K562 (cell line): ENCODE measurements at regions not wholly inside any gene's neighbourhood (a gene's known extent, or its start where the extent isn't known, plus 50 kb on each side); places are given as distances from the start of the nearest gene placed in this dataset.

Source experiments
- ATAC-seq: fragments of 200-7000 bp; cut with Tn5 transposase; 3 replicates; pipeline ENCODE4 v1.9.1; 2020; ENCODE audit warnings: moderate library complexity
- BruUV-seq: library from RNA; stranded (reverse); fragments of 400-500 nt; replicated peaks from 2 replicates; lab custom pipeline; 2021; lab: Mats Ljungman, UMichigan
- CTCF ChIA-PET: fragments of 300-600 bp; formaldehyde crosslinking; extraction: SDS; loops from one replicate; lab custom pipeline; 2021; ENCODE audit warnings: low intra/inter-chr PET ratio; lab: Yijun Ruan, JAX
- POLR2A ChIA-PET: fragments of 300-600, 350-650 bp; sonication (Branson Sonifier 250); formaldehyde crosslinking; extraction: SDS; loops from one replicate; lab custom pipeline; 2021; ENCODE audit warnings: antibody characterized with exemption, inconsistent platforms; lab: Yijun Ruan, JAX
- DNase-seq, 4 experiments: peaks; one replicate each; pipeline versions ENCODE4 v3.0.0 to v3.0.0-alpha.2; 2011 to 2018; ENCODE audit warnings: low spot score in 3 of 4, mixed read lengths in 3 of 4; ENCODE audit errors: extremely low read depth in 1 of 4
- FAIRE-seq: peaks from 2 replicates; lab custom pipeline; 2011; peaks lifted over from hg19 to GRCh38; lab: Jason Lieb, UNC
- H2AFZ ChIP-seq: 2 replicates; pipeline ENCODE4 v1.6.0; 2011; ENCODE audit warnings: low read depth, low read length, control low read depth, inconsistent platforms
- H3K27ac ChIP-seq: fragments of 200-600 bp; 3 replicates; pipeline ENCODE4 v1.8.0; 2011; ENCODE audit warnings: low read depth, mild to moderate bottlenecking, control low read depth, inconsistent platforms, low read length, moderate library complexity, mixed read lengths; ENCODE audit errors: extremely low read depth
- H3K27me3 ChIP-seq, 2 experiments: fragments of 300-600 bp in 1 of 2; 2 replicates in 1 of 2; 3 replicates in 1 of 2; pipeline versions ENCODE4 v1.6.0 to v1.8.0; 2011; ENCODE audit warnings: inconsistent platforms in 2 of 2, low read length in 2 of 2, mild to moderate bottlenecking in 1 of 2, mixed read lengths in 1 of 2, moderate library complexity in 1 of 2; ENCODE audit not compliant: control insufficient read depth in 2 of 2, insufficient read depth in 2 of 2
- H3K36me3 ChIP-seq: fragments of 300-600 bp; 3 replicates; pipeline ENCODE4 v1.8.0; 2011; ENCODE audit warnings: mild to moderate bottlenecking, low read length, inconsistent platforms; ENCODE audit not compliant: control insufficient read depth, insufficient read depth
- H3K4me1 ChIP-seq, 2 experiments: fragments of 200-600 bp in 1 of 2; replicated peaks in 1 of 2; 2 replicates in 1 of 2; 3 replicates in 1 of 2; pipeline versions ENCODE4 v1.5.1 to v1.8.0; 2011; ENCODE audit warnings: inconsistent platforms in 2 of 2, low read length in 2 of 2, mild to moderate bottlenecking in 1 of 2, mixed read lengths in 1 of 2, moderate library complexity in 1 of 2; ENCODE audit not compliant: control insufficient read depth in 2 of 2, insufficient read depth in 2 of 2
- H3K4me2 ChIP-seq: 2 replicates; pipeline ENCODE4 v1.6.1; 2011; ENCODE audit warnings: low read length, control low read depth, inconsistent platforms, mixed read lengths; ENCODE audit not compliant: insufficient read depth
- H3K4me3 ChIP-seq: fragments of 200-600 bp; sonication (generic), shearing (Covaris generic); 2 replicates; pipeline ENCODE4 v1.5.1; 2016; ENCODE audit warnings: control low read depth, inconsistent platforms
- H3K79me2 ChIP-seq: fragments of 200-600 bp; 3 replicates; pipeline ENCODE4 v1.8.0; 2011; ENCODE audit warnings: low read length, inconsistent platforms; ENCODE audit not compliant: control insufficient read depth, insufficient read depth
- H3K9ac ChIP-seq, 2 experiments: 2 replicates each; pipeline versions ENCODE4 v1.6.0 to v1.6.1; 2011; ENCODE audit warnings: low read depth in 2 of 2, low read length in 2 of 2, control low read depth in 1 of 2, inconsistent platforms in 1 of 2, mild to moderate bottlenecking in 1 of 2, mixed read lengths in 1 of 2; ENCODE audit not compliant: insufficient read depth in 1 of 2
- H3K9me1 ChIP-seq: one replicate; pipeline ENCODE4 v1.6.0; 2011; ENCODE audit warnings: inconsistent platforms, mild to moderate bottlenecking, low read length, moderate library complexity; ENCODE audit not compliant: control insufficient read depth, insufficient read depth
- H3K9me3 ChIP-seq: replicated peaks from 2 replicates; pipeline ENCODE4 v1.5.1; 2011; ENCODE audit warnings: low read depth, low read length, inconsistent platforms; ENCODE audit not compliant: control insufficient read depth, insufficient read depth
- H4K20me1 ChIP-seq: replicated peaks from 2 replicates; pipeline ENCODE4 v1.6.1; 2011; ENCODE audit warnings: low read length, inconsistent platforms, mixed read lengths; ENCODE audit not compliant: control insufficient read depth, insufficient read depth
- TAL1 ChIP-seq: fragments of 450-650 bp; IDR thresholded peaks from 2 replicates; pipeline ENCODE4 v1.6.1; 2016; ENCODE audit warnings: mild to moderate bottlenecking
- ZNF316 ChIP-seq: fragments of 450-650 bp; IDR thresholded peaks from 2 replicates; pipeline ENCODE4 v1.6.1; 2016
- ZNF644 ChIP-seq: fragments of 200-800 bp; sonication (Bioruptor generic); IDR thresholded peaks from 2 replicates; pipeline ENCODE4 v1.6.1; 2016; ENCODE audit warnings: low read depth, missing genetic modification characterization, missing compliant biosample characterization
- in situ Hi-C: fragments of 300-500 bp; cut with MboI; formaldehyde crosslinking; loops from 4 replicates; pipeline ENCODE4 v1.15.0; 2018; ENCODE audit warnings: inconsistent platforms, mixed read lengths
- intact Hi-C: fragments of 100-400 bp; cut with micrococcal nuclease; formaldehyde crosslinking; loops from 2 replicates; pipeline ENCODE4 v1.14.2; 2022
- TF ChIP-seq, protein P1 (sequence below): fragments of 250-450 bp; sonication (Bioruptor Pico); IDR thresholded peaks from 2 replicates; pipeline ENCODE4 v1.5.1; 2021; ENCODE audit warnings: mild to moderate bottlenecking

GRCh38 chrX:74085642-74086236, 218.2 kb upstream of the ZCCHC13 start (continued):
- TF ChIP-seq, protein P1, sequence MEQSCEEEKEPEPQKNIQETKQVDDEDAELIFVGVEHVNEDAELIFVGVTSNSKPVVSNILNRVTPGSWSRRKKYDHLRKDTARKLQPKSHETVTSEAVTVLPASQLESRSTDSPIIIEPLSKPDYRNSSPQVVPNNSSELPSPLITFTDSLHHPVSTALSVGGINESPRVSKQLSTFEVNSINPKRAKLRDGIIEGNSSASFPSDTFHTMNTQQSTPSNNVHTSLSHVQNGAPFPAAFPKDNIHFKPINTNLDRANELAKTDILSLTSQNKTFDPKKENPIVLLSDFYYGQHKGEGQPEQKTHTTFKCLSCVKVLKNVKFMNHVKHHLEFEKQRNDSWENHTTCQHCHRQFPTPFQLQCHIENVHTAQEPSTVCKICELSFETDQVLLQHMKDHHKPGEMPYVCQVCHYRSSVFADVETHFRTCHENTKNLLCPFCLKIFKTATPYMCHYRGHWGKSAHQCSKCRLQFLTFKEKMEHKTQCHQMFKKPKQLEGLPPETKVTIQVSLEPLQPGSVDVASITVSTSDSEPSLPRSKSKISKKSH (CRISPR knock-in tag): no peak

DNA sequence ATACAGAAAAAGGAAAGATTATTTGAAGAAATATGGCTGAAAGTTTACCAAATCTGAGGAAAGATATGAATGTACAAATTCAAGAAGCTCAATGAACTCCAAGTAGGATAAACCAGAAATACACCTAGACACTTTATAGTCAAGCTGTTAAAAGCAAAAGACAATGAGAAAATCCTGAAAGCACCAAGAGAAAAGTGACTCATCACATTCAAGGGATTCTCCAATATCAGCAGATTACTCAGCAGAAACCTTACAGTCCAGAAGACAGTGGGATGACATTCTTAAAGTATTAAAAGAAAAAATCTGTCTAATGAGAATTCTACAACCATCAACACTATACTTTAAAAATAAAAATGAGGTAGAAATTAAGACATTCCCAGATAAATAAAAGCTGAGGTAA, 223.8 kb upstream of the ZCCHC13 start:
- no peaks in the 10 kb centered on the region for H4K20me1 ChIP-seq
- CTCF ChIA-PET: no interaction called here
- no TSS peak for BruUV-seq

More for the DNA sequence above, 223.8 kb upstream of the ZCCHC13 start:
- H2AFZ ChIP-seq: no peak overlapping the region
- in situ Hi-C loops (no loop called here), intact Hi-C loops (no loop called here)
- ATAC-seq (no peak), FAIRE-seq (no peak), DNase-seq (no peak)
- H3K27ac ChIP-seq: no peak overlapping the region
- POLR2A ChIA-PET: no interaction called here
- no peaks in the 10 kb centered on the region for H3K9me3 ChIP-seq
- no peaks in the 10 kb centered on the region for H3K79me2 ChIP-seq
- H3K9me1 ChIP-seq: no peaks in the 10 kb centered on the region
- no peak overlapping the region for H3K4me3 ChIP-seq
- no peak overlapping the region for H3K9ac ChIP-seq
- H3K27me3 ChIP-seq: no peaks in the 10 kb centered on the region
- H3K4me1 ChIP-seq: no peaks in the 10 kb centered on the region
- TF ChIP-seq ZNF644: no peak
- TF ChIP-seq ZNF316: peak; percentile 59
- no peak for TF ChIP-seq TAL1
- no peak overlapping the region for H3K4me2 ChIP-seq
- no peaks in the 10 kb centered on the region for H3K36me3 ChIP-seq
